ENCODE measurements at regions not wholly inside any gene's neighbourhood (a gene's known extent, or its start where the extent isn't known, plus 50 kb on each side); places are given as distances from the start of the nearest gene placed in this dataset.

GRCh38 chr3:144655423-144655822, 683.8 kb downstream of the DIPK2A start:
- DNase-seq = no peak
- TF ChIP-seq CTCF (IDR thresholded peaks at IDR 0.05) = no peak
- Histone ChIP-seq H3K27me3 (no peaks in the 10 kb centered on the region), H3K9me3 (no peaks in the 10 kb centered on the region), H3K27ac (no peak overlapping the region), H3K9ac (ENCODE audit: low read depth in 2 of 2, low read length in 2 of 2) (no peak overlapping the region), H3K36me3 (no peaks in the 10 kb centered on the region), H3K4me3 (no peak overlapping the region), H3K4me1 (no peaks in the 10 kb centered on the region)
- intact Hi-C loops (cut with DNase I) = no loop called here

- Histone ChIP-seq H3K27me3 (no peaks in the 10 kb centered on the region), H3K9me3 (no peaks in the 10 kb centered on the region), H3K36me3 (no peaks in the 10 kb centered on the region), H3K27ac (no peak overlapping the region), H3K4me1 (no peaks in the 10 kb centered on the region), H3K4me3 (no peak overlapping the region), H3K9ac (ENCODE audit: low read depth in 2 of 2, low read length in 2 of 2) (no peak overlapping the region)
- intact Hi-C loops (cut with DNase I) = no loop called here
- TF ChIP-seq CTCF (IDR thresholded peaks at IDR 0.05) = no peak
- DNase-seq = no peak
Observed at GRCh38 chr3:144660186-144660585, 688.6 kb downstream of the DIPK2A start.

- no peak overlapping the region for H3K4me3 ChIP-seq
- intact Hi-C loops (cut with DNase I) = no loop called here
Observed at GRCh38 chr3:144662729-144663128, 691.1 kb downstream of the DIPK2A start.

GRCh38 chr3:144663456-144664436, 692.1 kb downstream of the DIPK2A start:
- no peaks in the 10 kb centered on the region for H3K27me3 ChIP-seq
- H3K4me3 ChIP-seq = no peak overlapping the region
- no peaks in the 10 kb centered on the region for H3K9me3 ChIP-seq
- DNase-seq = no peak
- H3K4me1 ChIP-seq = no peaks in the 10 kb centered on the region
- no peak overlapping the region for H3K9ac ChIP-seq (ENCODE audit: low read depth in 2 of 2, low read length in 2 of 2)
- intact Hi-C loops (cut with DNase I) = no loop called here
- TF ChIP-seq CTCF (IDR thresholded peaks at IDR 0.05) = no peak
- H3K27ac ChIP-seq = no peak overlapping the region
- no peaks in the 10 kb centered on the region for H3K36me3 ChIP-seq

More at GRCh38 chr3:144662729-144663128, 691.1 kb downstream of the DIPK2A start:
- no peak for TF ChIP-seq CTCF (IDR thresholded peaks at IDR 0.05)
- H3K27me3 ChIP-seq = no peaks in the 10 kb centered on the region
- no peak overlapping the region for H3K9ac ChIP-seq (ENCODE audit: low read depth in 2 of 2, low read length in 2 of 2)
- no peaks in the 10 kb centered on the region for H3K36me3 ChIP-seq
- no peak for DNase-seq
- no peaks in the 10 kb centered on the region for H3K9me3 ChIP-seq
- no peaks in the 10 kb centered on the region for H3K4me1 ChIP-seq
- H3K27ac ChIP-seq = no peak overlapping the region

GRCh38 chr3:144665567-144666053, 694.0 kb downstream of the DIPK2A start:
- no peak for DNase-seq
- intact Hi-C loops (cut with DNase I) = no loop called here
- no peaks in the 10 kb centered on the region for H3K27me3 ChIP-seq
- H3K9ac ChIP-seq (ENCODE audit: low read depth in 2 of 2, low read length in 2 of 2) = no peak overlapping the region
- no peaks in the 10 kb centered on the region for H3K9me3 ChIP-seq
- H3K27ac ChIP-seq = no peak overlapping the region
- no peak overlapping the region for H3K4me3 ChIP-seq
- no peak for TF ChIP-seq CTCF (IDR thresholded peaks at IDR 0.05)
- H3K4me1 ChIP-seq = no peaks in the 10 kb centered on the region
- no peaks in the 10 kb centered on the region for H3K36me3 ChIP-seq

All from colonic mucosa (tissue), 4 donors.